T47D (cell line): ENCODE measurements at regions not wholly inside any gene's neighbourhood (a gene's known extent, or its start where the extent isn't known, plus 50 kb on each side); places are given as distances from the start of the nearest gene placed in this dataset.

Source experiments
- DNase-seq, 2 experiments: peaks; one replicate each; pipeline versions ENCODE4 v3.0.0 to v3.0.0-alpha.2; 2011 to 2012; ENCODE audit warnings: low read depth in 1 of 2, low spot score in 1 of 2
- JUND ChIP-seq: IDR thresholded peaks from 2 replicates; pipeline ENCODE4 v1.6.1; 2012; ENCODE audit warnings: low read depth
- in situ Hi-C: cut with HindIII; loops from 2 replicates; pipeline ENCODE4 v1.10.0; 2016; ENCODE audit warnings: low sequenced_read_pairs, low pct_unique_long_range_greater_than_20kb

DNA sequence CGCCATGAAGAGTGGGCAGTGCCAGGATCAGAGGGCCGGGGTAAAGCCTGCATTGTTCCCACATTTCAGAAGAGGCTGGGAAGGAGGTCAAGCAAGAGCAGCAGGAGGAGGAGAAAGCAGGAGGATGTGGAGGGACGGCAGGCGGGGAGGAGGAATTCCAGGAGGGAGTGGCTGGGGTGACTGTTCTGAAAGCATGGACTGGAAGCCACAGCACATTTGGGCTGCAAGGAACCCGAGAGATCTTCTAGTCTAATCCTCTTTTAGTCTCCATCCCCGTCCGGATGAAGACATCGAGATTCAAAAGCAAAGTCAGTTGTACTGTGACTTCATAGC is 76.9 kb downstream of the FAM50B start:
- peak in 1 of 2 experiments; percentile 38 for DNase-seq
- in situ Hi-C loops: no loop called here
- TF ChIP-seq JUND: no peak

GRCh38 chr6:3928111-3928510 is 78.9 kb downstream of the FAM50B start:
- in situ Hi-C loops: no loop called here
- no peak for TF ChIP-seq JUND
- no peak for DNase-seq

DNA sequence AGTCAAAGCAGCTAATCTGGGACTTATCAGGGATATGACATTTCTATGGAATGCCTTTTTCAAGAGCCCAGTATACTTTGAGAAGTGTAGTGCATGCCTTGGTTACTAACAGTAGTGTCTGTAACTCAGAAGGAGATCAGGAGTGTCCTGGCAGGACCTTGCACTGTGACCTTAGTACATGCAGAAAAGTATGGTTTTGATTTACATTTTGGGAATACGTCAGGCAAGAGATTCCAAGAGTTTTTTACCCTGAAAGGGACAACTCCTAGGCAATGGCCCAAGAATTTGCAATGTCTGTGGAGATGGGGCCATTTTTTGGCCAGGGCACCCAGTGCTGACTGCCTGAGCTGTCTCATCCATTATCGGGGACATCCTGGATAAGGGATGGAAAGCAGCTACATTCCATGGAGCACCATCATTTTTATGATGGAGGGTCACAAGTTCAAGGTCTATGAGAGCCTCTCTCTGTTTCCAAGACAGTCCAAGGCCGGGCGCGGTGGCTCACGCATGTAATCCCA is 80.2 kb downstream of the FAM50B start:
- DNase-seq: no peak
- in situ Hi-C loops: no loop called here
- no peak for TF ChIP-seq JUND

DNA sequence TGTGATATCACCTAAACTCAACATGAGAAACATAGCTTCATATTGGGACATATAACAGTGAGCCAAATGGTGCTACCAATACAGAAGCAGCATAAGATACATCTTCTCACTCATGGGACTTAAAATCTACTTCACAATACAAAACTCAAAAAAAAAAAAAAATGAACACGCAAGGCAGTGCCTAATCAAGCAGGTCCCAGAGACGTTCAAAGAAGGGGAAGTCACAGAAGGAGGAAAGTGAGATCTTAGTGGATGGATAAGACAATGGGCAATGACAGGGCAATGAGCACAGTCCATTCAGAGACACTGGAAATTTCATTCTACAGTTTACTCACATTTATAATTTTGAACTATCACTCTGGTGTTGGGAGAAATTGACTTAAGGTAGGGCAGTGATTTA is 88.3 kb downstream of the FAM50B start:
- in situ Hi-C loops: no loop called here
- no peak for DNase-seq
- no peak for TF ChIP-seq JUND

DNA sequence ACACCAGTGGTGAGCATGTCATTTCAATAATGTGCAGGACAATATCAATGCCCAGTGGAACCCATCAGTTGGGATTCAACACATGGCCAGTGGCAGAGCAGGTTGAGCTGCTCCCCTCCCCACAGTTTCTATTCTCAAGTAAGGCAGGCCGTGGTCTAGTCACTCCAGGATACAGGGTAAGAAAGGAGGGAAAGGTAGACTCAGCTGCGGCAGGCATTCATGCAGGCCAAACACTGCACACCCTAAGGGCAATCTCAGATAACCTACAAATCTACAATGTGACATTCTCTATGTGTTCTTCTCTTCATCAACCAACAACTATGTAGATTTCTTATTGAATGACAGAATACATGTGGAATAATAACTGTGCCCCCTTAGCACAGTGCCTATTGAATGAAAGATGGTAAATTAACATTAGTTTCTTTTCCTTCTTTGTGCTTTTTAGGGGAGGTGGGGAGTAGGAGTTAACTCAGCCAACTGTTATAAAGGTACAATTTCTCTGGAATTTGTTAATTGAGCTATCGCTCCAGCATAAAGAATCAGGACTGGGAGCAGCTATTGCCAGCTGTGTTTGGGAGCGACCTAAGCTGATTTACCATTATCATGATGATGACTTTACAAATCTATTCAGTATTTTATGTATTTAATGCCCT is 89.7 kb downstream of the FAM50B start:
- in situ Hi-C loops: no loop called here
- DNase-seq: peak in 1 of 2 experiments; percentile 9
- TF ChIP-seq JUND: no peak

DNA sequence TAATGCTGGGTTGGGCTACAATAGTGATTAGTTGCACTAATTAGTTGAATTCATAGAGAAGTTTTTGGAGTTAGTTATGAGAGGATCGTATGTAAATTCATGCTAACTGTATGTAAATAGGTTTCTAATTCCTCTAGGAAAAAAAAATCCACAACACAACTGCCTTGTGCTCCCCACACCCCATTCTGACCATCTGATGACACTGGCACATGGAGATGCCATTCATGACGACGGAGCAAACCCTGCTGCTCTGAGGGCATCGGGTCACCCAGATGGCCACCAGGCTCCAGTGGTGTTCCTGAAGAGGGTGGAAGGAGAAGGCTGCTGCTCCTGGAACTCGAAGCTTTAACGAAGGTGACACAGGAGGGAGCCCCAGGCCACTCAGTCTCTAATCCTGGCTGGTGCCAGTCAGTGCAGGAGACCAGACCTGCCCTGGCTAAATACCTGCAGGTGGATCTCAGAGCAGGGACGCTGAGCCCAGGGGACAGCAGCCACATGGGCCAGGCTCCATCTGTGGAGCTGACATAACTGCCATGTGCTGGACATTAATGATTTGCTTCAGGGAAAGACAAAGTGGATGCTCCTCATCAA is 90.3 kb downstream of the FAM50B start:
- no peak for DNase-seq
- no peak for TF ChIP-seq JUND
- in situ Hi-C loops: no loop called here

- in situ Hi-C loops: no loop called here
- DNase-seq: no peak
- TF ChIP-seq JUND: no peak
Measured at GRCh38 chr6:3939964-3940363, 90.8 kb downstream of the FAM50B start.

DNA sequence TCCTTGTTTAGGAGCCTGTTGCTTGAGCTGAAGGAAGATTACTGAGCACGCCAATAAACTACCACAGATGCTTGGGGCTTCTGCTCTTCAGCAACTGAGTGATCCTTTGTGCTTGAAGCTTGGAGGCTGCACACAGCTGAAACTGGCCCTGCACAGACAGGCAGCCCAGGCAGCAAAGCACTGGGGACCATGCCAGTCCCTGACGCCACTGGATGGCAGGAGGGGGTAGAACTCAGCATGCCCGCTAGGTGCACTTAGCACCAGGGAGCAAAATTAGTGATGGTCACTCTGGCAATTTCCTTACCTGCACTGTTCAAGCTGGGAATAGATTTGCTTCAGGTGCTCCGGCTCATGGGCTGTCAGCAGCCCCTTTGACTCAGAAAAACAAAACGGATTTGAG is 91.5 kb downstream of the FAM50B start:
- TF ChIP-seq JUND: no peak
- DNase-seq: no peak
- in situ Hi-C loops: no loop called here

DNA sequence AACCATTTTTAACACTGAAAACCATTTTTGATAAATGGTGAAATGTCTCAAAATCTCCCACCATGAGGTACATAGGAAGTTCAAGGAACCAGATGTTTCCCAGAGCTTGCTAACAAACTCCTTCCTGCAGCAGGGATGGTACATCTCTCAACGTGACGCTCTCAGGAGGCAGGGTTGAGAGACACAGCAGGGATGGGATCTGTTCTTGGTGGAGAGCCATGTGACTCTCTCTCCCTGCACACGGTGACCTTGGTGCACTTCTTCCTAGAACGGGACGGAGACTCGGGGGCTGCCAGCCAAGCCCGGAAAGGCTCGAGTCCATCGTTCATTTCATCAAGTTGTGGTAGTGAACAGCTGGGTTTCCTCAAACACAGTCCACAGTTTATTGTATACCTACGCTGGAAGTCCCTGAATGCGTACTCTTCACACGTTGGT is 94.2 kb downstream of the FAM50B start:
- no peak for DNase-seq
- no peak for TF ChIP-seq JUND
- in situ Hi-C loops: no loop called here

DNA sequence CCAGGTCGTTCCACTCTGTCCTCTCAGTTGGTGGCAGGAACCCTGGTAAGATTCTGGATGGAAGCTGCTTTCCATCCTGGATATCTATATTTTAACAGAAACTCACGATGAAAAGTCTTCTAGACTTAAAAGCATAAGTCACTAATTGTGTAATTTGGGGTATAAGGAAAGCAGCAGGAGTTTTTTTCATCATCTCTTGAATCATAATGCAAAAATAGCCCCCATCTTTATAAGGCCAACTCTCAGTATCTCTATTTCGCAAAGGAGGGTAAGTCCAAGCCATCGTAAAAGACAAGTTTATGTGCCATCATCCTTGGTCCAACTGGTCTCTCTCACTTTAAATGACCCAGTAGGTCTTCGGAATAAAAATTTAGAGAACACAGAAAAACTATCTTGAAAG is 95.1 kb downstream of the FAM50B start:
- TF ChIP-seq JUND: no peak
- in situ Hi-C loops: no loop called here
- DNase-seq: no peak

GRCh38 chr6:3946778-3947177 is 97.6 kb downstream of the FAM50B start:
- in situ Hi-C loops: no loop called here
- peak in 1 of 2 experiments; percentile 24 for DNase-seq
- TF ChIP-seq JUND: no peak

GRCh38 chr6:3948866-3949265 is 99.7 kb downstream of the FAM50B start:
- no peak for DNase-seq
- in situ Hi-C loops: no loop called here
- TF ChIP-seq JUND: no peak

DNA sequence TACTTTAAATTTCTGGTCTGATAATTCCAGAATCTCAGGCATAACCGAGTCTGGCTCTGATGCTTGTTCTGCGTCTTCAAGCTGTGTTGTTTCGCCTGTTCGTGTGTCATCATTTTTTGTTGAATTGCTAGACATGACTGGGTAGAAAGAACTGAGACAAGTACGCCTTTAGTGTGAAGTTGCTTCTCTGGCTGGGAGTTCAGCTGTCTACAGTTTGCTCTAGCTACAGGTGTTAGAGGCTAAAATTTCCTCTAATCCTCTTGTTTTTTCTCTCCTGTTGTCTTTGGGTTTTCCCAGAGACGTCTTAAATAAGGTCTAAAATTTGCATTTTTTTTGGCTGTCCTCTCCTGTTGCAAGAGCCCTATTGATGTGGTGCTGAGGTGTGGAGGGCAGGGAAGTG is 100.3 kb downstream of the FAM50B start:
- in situ Hi-C loops: no loop called here
- DNase-seq: no peak
- TF ChIP-seq JUND: no peak

DNA sequence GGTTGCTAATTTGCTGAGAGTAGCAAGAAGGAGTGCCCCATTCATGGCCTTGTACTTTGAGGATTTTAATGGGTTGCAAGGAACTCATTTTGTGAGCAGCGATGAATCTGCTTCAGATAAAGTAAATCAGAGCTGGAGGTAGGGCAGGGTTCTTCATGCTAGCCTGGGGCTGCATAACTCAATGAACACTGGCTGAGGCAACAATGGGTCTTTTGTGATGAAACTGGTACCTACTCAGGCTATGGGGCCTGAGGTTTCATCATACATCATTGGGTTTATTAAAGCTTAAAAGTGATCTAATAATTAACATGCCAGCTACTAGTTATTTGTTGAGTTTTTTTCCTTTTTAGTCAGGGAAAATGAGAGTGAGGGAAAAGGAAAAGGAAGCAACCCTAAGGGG is 106.9 kb downstream of the FAM50B start:
- in situ Hi-C loops: no loop called here
- TF ChIP-seq JUND: no peak
- DNase-seq: no peak
